ENCODE measurements at regions not wholly inside any gene's neighbourhood (a gene's known extent, or its start where the extent isn't known, plus 50 kb on each side); places are given as distances from the start of the nearest gene placed in this dataset.
"Not testable (repeated sequence)": the region's sequence is repeated elsewhere in the genome, so short reads cannot be mapped to it uniquely, and the experiment has no call there.

- no peak for DNase-seq (ENCODE audit: low read depth in 2 of 2)
Observed at GRCh38 chr1:244758708-244759107, 76.8 kb upstream of the COX20 start.

GRCh38 chr1:244759158-244759557 lies 76.3 kb upstream of the COX20 start:
- DNase-seq (ENCODE audit: low read depth in 2 of 2) = no peak

GRCh38 chr1:244760471-244760870 lies 75.0 kb upstream of the COX20 start:
- DNase-seq (ENCODE audit: low read depth in 2 of 2) = no peak

- DNase-seq (ENCODE audit: low read depth in 2 of 2) = no peak
Observed at GRCh38 chr1:244761279-244761678, 74.2 kb upstream of the COX20 start.

GRCh38 chr1:244762629-244763028 lies 72.8 kb upstream of the COX20 start:
- no peak for DNase-seq (ENCODE audit: low read depth in 2 of 2)

- DNase-seq (ENCODE audit: low read depth in 2 of 2) = no peak
Observed at GRCh38 chr1:244768186-244768585, 67.3 kb upstream of the COX20 start.

GRCh38 chr1:244768804-244769203 lies 66.7 kb upstream of the COX20 start:
- DNase-seq (ENCODE audit: low read depth in 2 of 2) = no peak

- not testable (repeated sequence) for DNase-seq (ENCODE audit: low read depth in 2 of 2)
Observed at GRCh38 chr1:244770556-244770955, 64.9 kb upstream of the COX20 start.

- DNase-seq (ENCODE audit: low read depth in 2 of 2) = no peak
Observed at GRCh38 chr1:244773513-244773912, 61.9 kb upstream of the COX20 start.

- not testable (repeated sequence) for DNase-seq (ENCODE audit: low read depth in 2 of 2)
Observed at GRCh38 chr1:244776783-244777182, 58.7 kb upstream of the COX20 start.

- peak; percentile 67 to 70 for DNase-seq (ENCODE audit: low read depth in 2 of 2)
Observed at GRCh38 chr1:244778344-244778743, 57.1 kb upstream of the COX20 start.

GRCh38 chr1:244779410-244779809 lies 56.0 kb upstream of the COX20 start:
- no peak for DNase-seq (ENCODE audit: low read depth in 2 of 2)

- DNase-seq (ENCODE audit: low read depth in 2 of 2) = no peak
Observed at GRCh38 chr1:244780311-244780710, 55.1 kb upstream of the COX20 start.

GRCh38 chr1:244782056-244782455 lies 53.4 kb upstream of the COX20 start:
- DNase-seq (ENCODE audit: low read depth in 2 of 2) = no peak

- no peak for DNase-seq (ENCODE audit: low read depth in 2 of 2)
Observed at GRCh38 chr1:244783138-244783537, 52.3 kb upstream of the COX20 start.
